HG02798 (cell line): ENCODE measurements at regions not wholly inside any gene's neighbourhood (a gene's known extent, or its start where the extent isn't known, plus 50 kb on each side); places are given as distances from the start of the nearest gene placed in this dataset.

Experiments used
- ATAC-seq: cut with Tn5 transposase; IDR thresholded peaks from one replicate; pipeline ENCODE4 v1.9.1; 2021; ENCODE audit warnings: mild to moderate bottlenecking; ENCODE audit not compliant: unreplicated experiment, poor library complexity

DNA sequence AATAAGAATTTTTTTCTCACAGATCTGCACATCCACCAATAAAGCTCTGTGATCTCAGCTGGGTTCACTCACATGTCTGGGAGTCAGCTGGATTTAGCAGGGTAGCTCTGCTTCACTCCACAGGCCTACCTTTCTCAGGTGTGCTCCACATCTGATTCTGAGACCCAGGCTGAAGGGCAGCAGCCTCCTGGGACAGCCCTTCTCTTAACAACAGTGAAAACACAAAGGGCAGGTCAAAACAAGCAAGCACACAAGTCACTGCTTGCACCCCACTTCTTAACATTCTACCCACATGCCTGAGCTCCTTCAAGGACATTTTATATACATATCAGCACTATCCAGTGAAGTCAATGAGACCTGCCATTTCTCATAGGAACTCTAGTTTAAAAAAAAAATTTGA, 96.0 kb upstream of the MAP3K4 start:
- no peak for ATAC-seq

DNA sequence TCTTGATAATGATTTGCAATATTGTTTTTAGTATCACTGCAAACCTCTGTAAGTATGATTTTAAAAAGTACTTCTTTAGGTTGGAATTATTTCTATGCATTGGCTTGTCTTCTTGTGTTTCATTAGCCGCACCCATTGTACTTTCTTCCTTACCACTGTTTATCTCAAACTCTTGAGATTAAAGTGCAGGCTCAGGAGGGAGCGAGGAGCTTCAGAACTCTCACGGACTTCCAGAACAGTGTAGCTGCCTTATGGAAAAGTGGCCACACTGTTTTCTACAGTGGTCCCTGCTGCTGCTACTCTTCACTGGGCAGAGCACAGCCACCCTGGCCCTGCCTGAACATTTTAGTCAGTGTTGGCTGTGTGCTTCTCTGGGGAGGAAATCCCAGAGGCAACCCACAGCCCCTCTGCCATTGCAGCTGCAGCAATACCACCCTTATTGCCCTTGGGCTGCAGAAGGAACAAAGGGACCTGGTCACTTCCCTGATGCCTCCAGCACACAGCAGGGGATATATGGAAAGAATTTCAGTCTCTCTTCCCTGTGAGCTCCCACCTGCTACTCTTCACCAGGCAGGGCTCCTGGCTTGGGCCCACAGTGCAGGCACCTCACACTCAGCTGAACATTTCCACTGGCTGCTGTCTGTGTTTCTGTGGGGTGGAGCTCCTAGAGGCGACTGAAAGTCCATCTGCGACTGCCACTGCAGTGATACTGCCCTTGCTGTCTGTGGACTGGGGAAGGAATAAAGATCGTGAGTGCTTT, 91.7 kb upstream of the MAP3K4 start:
- ATAC-seq = no peak

DNA sequence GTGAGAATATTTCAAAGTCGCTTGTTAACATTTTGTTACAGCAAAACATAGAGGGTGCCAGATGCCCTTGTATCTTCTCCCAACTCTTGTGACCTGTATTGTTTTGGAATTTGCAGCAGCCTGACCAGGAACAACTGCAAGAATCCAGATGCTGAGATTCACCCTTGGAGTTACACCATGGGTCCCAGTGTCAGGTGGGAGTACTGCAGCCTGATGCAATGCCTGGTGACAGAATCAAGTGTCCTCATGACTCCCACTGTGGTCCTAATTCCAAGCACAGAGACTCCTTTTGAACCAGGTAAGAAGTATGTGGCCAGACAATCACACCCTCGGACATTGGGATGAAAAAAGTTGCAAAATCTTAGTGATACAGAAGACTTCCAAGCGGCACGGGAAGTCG, 79.6 kb upstream of the MAP3K4 start:
- ATAC-seq = no peak

DNA sequence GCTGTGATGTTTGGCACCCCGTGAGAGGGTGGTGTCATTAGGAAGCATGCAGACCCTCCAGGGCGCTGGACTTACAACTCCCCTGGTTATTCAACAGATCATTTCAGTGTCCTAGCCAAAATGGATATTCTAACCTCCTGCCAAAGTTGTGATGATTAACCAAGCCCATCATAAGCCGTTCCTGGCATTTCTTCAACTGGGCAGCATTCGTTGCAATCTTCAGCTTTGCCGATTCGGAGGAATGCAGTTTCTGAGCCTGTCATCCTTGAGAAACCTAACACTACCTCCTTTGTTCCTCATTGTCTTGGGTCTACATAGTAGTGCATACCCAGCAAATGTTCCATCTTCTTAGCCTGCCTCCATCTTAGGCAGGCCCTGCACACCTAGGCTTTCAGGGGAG, 79.2 kb upstream of the MAP3K4 start:
- no peak for ATAC-seq

GRCh38 chr6:160917572-160917971, 74.0 kb upstream of the MAP3K4 start:
- ATAC-seq = no peak

GRCh38 chr6:160919723-160920440, 71.7 kb upstream of the MAP3K4 start:
- no peak for ATAC-seq

DNA sequence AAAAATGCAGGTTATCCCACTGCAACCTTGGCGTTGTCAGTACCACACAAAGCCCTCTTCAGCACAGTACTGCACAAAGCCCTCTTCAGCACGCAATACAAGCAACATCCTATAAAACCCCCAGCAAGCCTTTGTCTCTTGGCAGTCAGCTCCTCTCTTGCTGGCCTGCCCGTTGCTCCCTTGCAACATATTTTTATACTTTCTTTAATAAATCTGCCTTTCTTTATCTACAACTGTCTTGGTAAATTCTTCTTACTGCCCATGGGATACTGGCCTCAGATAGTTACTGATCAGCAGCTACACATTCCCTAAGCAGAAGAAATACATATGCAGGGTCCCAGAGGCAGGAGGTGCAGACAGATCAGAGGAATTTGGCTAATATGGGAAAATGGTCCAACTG, 70.5 kb upstream of the MAP3K4 start:
- ATAC-seq = no peak

DNA sequence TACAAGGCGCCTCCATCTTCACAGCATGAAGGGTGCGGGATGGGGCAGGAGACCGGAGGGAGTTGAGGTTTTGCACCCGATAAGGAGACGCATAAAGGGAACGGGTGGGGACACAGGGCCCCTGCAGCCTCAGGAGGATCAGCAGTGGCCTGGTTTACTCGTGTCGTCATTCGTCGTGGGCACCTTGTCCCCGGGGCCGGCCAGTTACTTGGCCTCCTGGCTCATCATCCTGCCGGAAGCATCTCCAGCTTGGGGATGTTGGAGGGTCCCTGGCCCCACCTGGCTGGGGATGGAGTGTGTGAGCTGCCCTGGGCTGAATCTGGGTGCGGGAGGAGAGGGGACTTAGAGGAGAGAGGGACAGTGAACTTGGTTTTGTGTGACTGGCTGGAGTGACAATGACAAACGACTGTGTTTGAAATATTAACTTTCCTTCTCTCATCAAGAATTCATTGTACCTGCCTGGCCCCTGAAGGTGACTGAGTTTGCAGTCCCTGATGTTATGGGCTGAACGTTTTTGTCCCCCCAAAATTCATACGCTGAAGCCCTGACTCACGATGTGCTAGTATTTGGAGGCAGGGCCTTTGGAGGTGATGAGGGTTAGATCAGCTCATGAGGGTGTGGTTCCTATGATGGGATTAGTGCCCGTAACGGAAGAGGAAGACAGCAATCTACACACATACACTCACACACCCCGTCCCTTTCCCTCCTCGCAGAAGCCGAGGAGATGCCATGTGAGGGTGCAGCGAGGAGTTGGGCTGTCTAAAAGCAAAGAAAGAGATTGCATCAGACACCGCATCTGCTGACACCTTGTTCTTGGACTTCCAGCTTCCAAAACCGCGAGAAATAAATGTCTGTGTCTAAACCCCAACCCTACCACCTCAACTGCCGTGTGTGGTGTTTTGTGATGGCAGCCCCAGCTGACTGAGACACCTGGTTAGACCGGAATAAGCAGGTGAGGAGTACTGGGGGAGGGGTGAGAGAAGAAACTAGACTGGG, 65.0 kb upstream of the MAP3K4 start:
- ATAC-seq = no peak

GRCh38 chr6:160927416-160927815, 64.2 kb upstream of the MAP3K4 start:
- ATAC-seq = no peak

- ATAC-seq = no peak
These were observed 62.2 kb upstream of the MAP3K4 start for GRCh38 chr6:160929361-160929760.

DNA sequence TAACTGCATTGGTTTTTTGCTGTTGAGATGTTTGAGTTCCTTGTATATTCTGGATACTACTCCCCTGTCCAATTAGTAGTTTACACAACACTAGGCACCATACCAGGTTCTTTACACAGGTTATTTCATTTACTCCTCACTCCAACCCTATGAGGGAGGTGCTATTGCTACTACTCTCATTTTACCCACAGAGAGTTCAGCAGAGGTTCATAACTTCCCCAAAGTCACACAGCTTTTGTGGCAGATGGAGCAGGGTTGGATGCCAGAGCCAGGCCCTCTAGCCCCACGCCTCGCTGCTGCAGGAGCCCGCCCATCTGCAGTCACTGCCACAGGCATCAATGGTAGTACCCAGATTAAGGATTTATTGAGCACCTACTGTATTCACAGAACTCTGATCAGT, 61.7 kb upstream of the MAP3K4 start:
- ATAC-seq = no peak

GRCh38 chr6:160930547-160931377, 60.8 kb upstream of the MAP3K4 start:
- ATAC-seq = peak; percentile 82

DNA sequence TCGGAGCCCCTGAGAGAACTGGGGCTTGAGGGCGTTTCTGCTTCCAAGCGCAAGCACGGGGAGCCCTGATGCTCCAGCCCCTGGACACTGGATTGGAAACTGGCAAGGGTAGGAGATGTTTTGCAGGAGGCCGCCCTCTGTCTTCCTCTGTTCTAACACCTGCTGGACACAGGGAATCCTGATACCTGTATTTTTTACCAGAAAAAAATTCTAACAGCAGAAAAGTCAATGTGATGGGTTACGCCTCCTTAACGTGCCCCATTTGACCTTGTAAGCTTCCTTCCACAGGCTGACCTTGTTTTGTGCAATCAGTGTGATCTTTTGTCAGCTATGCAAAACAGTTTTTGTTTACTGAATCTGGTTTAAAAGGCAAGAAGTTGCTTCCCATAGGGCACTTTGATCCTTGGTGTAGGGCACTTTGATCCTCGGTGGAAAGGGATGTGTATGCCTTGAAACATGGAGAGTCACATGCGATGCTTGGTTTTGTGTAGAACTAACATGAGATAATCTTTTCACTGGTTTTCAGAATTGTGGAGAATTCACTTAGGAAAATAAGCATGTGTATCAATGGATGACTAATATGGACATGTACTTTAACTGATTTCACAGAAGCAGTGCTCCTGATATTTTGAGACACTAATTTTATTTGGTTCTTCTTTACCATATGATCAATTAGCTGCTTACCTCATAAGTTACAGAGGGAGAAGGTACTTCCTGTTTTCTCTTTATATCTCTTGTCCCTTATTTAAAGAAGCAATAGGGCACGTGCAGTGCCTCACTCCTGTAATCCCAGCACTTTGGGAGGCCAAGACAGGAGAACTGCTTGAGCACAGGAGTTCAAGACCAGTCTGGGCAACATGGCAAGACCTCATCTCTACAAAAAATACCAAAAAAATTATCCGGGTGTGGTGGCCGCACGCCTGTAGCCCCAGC, 59.9 kb upstream of the MAP3K4 start:
- ATAC-seq = peak; percentile 3

DNA sequence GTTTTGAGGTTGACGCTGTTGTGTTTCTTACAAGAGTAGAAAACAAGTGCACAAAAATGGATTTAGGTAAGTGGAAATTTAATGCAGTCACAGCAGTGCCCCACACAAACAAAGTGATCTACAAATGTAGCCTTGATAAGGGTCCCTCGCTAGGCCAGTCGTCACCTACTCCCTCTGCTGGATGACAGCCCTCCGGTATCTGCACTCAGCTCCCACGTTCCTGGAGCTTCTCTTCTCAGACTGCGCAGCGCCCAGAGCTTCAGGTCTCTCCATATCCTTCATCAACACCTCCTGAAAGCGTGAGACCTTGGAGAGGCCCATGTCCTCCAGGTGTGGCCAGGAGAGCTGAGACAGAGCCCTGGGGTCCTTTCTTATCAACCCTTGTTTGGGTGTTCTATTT, 58.3 kb upstream of the MAP3K4 start:
- ATAC-seq = no peak

GRCh38 chr6:160934157-160934556, 57.4 kb upstream of the MAP3K4 start:
- no peak for ATAC-seq

GRCh38 chr6:160940197-160940596, 51.4 kb upstream of the MAP3K4 start:
- no peak for ATAC-seq
